Endodermal cell (in vitro differentiated cells): ENCODE measurements at regions not wholly inside any gene's neighbourhood (a gene's known extent, or its start where the extent isn't known, plus 50 kb on each side); places are given as distances from the start of the nearest gene placed in this dataset.
A peak's percentile ranks its signal among the peaks of the same experiment; 100 is the strongest.

ENCODE experiments used
- DNase-seq: peaks from one replicate; pipeline ENCODE4 v3.0.0-alpha.2; 2017
- H3K27ac ChIP-seq: 2 replicates; pipeline ENCODE4 v1.5.1; 2013; ENCODE audit warnings: mild to moderate bottlenecking, low read depth, low read length, moderate library complexity
- H3K27me3 ChIP-seq: 2 replicates; pipeline ENCODE4 v1.6.1; 2013; ENCODE audit warnings: mild to moderate bottlenecking, low read length, moderate library complexity; ENCODE audit not compliant: insufficient read depth, control insufficient read depth, poor library complexity, severe bottlenecking
- H3K36me3 ChIP-seq: 2 replicates; pipeline ENCODE4 v1.7.0; 2013; ENCODE audit warnings: mild to moderate bottlenecking, low read length, moderate library complexity; ENCODE audit not compliant: control insufficient read depth, insufficient read depth
- H3K4me1 ChIP-seq: one replicate; pipeline ENCODE4 v1.7.0; 2013; ENCODE audit warnings: low read length; ENCODE audit not compliant: control insufficient read depth, insufficient read depth
- H3K4me3 ChIP-seq: 2 replicates; pipeline ENCODE4 v1.5.1; 2013; ENCODE audit warnings: mild to moderate bottlenecking, low read length, moderate library complexity
- H3K9ac ChIP-seq: 2 replicates; pipeline ENCODE4 v1.6.1; 2013; ENCODE audit warnings: mild to moderate bottlenecking, low read length, moderate library complexity; ENCODE audit not compliant: poor library complexity, severe bottlenecking; ENCODE audit errors: extremely low read depth
- H3K9me3 ChIP-seq: 2 replicates; pipeline ENCODE4 v1.6.1; 2013; ENCODE audit warnings: mild to moderate bottlenecking, low read length, moderate library complexity; ENCODE audit not compliant: control insufficient read depth
- H3K27ac Mint-ChIP-seq: 2 replicates; pipeline ENCODE4 v1.8.0; 2020; ENCODE audit warnings: mixed read lengths
- H3K27me3 Mint-ChIP-seq: 2 replicates; pipeline ENCODE4 v1.8.0; 2021; ENCODE audit warnings: mild to moderate bottlenecking, mixed read lengths; ENCODE audit not compliant: insufficient read depth
- H3K36me3 Mint-ChIP-seq: 2 replicates; pipeline ENCODE4 v1.8.0; 2020; ENCODE audit warnings: low read depth, mixed read lengths
- H3K4me1 Mint-ChIP-seq: 2 replicates; pipeline ENCODE4 v1.8.0; 2020; ENCODE audit warnings: mixed read lengths
- H3K4me3 Mint-ChIP-seq: 2 replicates; pipeline ENCODE4 v1.8.0; 2020; ENCODE audit warnings: mild to moderate bottlenecking, moderate library complexity, mixed read lengths
- H3K9me3 Mint-ChIP-seq: 2 replicates; pipeline ENCODE4 v1.8.0; 2020; ENCODE audit warnings: mild to moderate bottlenecking, mixed read lengths
- WGBS, 2 experiments: methylation state at CpG; one replicate each; pipeline versions ENCODE4 v1.1.5 to v1.1.7; 2013; ENCODE audit warnings: missing lambda C conversion rate in 2 of 2, mixed read lengths in 1 of 2; ENCODE audit not compliant: insufficient coverage in 1 of 2, insufficient read length in 1 of 2; 5-methylcytosine and 5-hydroxymethylcytosine counted together
- TF ChIP-seq, protein P1 (sequence below): fragments of 200-600 bp; sonication (generic); conservative IDR thresholded peaks from 2 replicates; pipeline ENCODE4 v1.5.0; 2021; ENCODE audit warnings: antibody characterized with exemption, mild to moderate bottlenecking

DNA sequence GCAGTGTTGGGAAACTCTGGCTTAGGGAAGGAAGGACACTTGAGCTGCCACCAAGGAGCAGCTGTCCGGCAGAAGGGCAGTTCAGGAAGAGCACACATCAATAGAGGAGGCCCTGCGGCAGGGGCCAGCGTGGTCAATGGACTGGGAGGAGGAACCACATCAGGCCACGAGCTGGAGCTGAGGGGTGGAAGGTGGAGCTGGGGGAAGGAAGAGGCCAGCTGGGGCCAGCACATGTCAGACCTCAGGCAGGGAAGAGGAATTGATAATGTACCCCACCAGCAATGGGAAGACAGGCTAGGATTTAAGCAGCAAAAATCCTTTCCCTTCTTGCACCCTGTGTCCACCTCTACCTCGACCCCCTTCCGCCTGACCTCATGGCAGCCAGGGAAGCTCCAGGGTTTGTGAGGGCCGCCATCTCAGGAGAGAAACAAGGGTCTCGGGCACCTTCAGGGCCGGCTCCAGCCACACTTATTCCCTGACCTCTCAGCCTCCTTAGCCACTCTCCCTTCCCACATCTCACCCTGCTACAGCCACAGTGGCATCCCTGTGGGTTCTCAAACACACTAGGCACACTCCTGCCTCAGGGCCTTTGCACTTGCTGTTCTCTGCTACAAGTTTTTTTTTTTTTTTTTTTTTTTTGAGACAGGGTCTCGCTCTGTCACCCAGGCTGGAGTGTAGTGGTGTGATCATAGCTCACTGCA is 157.8 kb upstream of the GRK3 start:
- H3K27me3 ChIP-seq, result no peaks in the 10 kb centered on the region
- H3K36me3 ChIP-seq, result no peaks in the 10 kb centered on the region
- Mint-ChIP-seq H3K27me3 (peaks cover 11% of the 10 kb centered on the region), H3K27ac (no peak overlapping the region), H3K4me3 (peak overlapping the region; percentile 75), H3K9me3 (no peaks in the 10 kb centered on the region), H3K4me1 (peaks cover 19% of the 10 kb centered on the region), H3K36me3 (no peaks in the 10 kb centered on the region)
- WGBS, 2 experiments, result 66 to 92% methylated on average over 6 to 10 of the region's 10 CpGs
- no peak overlapping the region for H3K27ac ChIP-seq
- H3K4me1 ChIP-seq, result no peaks in the 10 kb centered on the region
- TF ChIP-seq, protein P1, sequence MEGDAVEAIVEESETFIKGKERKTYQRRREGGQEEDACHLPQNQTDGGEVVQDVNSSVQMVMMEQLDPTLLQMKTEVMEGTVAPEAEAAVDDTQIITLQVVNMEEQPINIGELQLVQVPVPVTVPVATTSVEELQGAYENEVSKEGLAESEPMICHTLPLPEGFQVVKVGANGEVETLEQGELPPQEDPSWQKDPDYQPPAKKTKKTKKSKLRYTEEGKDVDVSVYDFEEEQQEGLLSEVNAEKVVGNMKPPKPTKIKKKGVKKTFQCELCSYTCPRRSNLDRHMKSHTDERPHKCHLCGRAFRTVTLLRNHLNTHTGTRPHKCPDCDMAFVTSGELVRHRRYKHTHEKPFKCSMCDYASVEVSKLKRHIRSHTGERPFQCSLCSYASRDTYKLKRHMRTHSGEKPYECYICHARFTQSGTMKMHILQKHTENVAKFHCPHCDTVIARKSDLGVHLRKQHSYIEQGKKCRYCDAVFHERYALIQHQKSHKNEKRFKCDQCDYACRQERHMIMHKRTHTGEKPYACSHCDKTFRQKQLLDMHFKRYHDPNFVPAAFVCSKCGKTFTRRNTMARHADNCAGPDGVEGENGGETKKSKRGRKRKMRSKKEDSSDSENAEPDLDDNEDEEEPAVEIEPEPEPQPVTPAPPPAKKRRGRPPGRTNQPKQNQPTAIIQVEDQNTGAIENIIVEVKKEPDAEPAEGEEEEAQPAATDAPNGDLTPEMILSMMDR, result no peak
- H3K9ac ChIP-seq, result no peak overlapping the region
- H3K9me3 ChIP-seq, result no peaks in the 10 kb centered on the region
- no peak for DNase-seq
- H3K4me3 ChIP-seq, result no peak overlapping the region

DNA sequence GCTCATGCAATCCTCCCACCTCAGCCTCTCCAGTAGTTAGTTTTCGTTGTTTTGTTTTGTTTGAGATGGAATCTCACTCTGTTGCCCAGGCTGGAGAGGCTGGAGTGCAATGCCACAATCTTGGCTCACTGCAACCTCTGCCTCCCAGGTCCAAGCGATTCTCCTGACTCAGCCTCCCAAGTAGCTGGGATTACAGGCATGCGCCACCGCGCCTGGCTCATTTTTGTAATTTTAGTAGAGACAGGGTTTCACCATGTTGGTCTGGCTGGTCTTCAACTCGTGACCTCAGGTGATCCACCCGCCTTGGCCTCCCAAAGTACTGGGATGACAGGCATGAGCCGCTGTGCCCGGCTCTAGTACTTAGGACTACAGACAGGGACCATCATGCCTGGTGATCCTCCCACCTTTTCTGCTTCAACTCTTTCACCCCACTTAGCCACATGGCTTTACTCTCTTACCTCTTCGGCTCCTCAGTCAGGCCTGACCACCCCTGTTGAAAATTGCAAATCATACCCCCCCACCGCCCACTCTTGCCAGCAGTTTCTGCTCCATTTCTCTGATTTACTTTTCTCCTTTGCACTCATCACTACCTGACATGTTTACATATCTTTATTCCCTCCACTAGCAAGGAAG is 157.1 kb upstream of the GRK3 start:
- H3K9me3 Mint-ChIP-seq, result peaks cover 2% of the 10 kb centered on the region
- H3K4me1 Mint-ChIP-seq, result peaks cover 19% of the 10 kb centered on the region
- Histone ChIP-seq H3K4me3 (no peak overlapping the region), H3K9me3 (no peaks in the 10 kb centered on the region), H3K27ac (no peak overlapping the region), H3K36me3 (no peaks in the 10 kb centered on the region), H3K4me1 (no peaks in the 10 kb centered on the region), H3K27me3 (no peaks in the 10 kb centered on the region), H3K9ac (no peak overlapping the region)
- TF ChIP-seq, protein P1, result no peak
- H3K27ac Mint-ChIP-seq, result no peak overlapping the region
- H3K27me3 Mint-ChIP-seq, result peaks cover 11% of the 10 kb centered on the region
- peak overlapping the region; percentile 75 for H3K4me3 Mint-ChIP-seq
- H3K36me3 Mint-ChIP-seq, result no peaks in the 10 kb centered on the region
- 87 to 90% methylated on average over 9 to 11 of the region's 11 CpGs for WGBS, 2 experiments
- no peak for DNase-seq

DNA sequence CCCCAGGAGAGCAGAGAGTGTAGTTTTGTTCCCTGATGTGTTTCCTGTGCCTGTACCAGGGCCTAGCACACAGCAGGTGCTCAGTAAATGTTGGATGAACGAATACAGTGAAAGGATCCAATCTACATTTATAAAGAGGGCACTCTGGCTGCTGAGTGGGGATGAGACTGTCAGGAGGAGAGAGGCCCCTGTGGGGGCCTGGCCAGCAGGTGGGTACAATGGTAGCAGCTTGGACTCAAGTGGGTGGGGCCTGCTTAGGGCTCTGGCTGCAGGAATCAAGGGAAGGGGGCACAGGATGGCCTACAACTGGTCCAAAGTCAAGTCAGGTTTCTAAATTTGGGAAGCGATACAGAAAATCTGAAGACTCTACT is 156.6 kb upstream of the GRK3 start:
- Histone ChIP-seq H3K4me1 (no peaks in the 10 kb centered on the region), H3K36me3 (no peaks in the 10 kb centered on the region), H3K4me3 (no peak overlapping the region), H3K9ac (no peak overlapping the region), H3K27me3 (no peaks in the 10 kb centered on the region), H3K9me3 (no peaks in the 10 kb centered on the region), H3K27ac (no peak overlapping the region)
- 89% methylated on average over 2 of the region's 2 CpGs; no CpG with 5 or more reads in 1 of the 2 experiments for whole genome bisulfite sequencing, 2 experiments
- no peak overlapping the region for H3K4me3 Mint-ChIP-seq
- TF ChIP-seq, protein P1, result no peak
- peaks cover 6% of the 10 kb centered on the region for H3K9me3 Mint-ChIP-seq
- no peak overlapping the region for H3K27ac Mint-ChIP-seq
- no peaks in the 10 kb centered on the region for H3K36me3 Mint-ChIP-seq
- DNase-seq, result no peak
- peaks cover 19% of the 10 kb centered on the region for H3K4me1 Mint-ChIP-seq
- H3K27me3 Mint-ChIP-seq, result peaks cover 11% of the 10 kb centered on the region
